Vagina (tissue), 2 donors: ENCODE measurements at regions not wholly inside any gene's neighbourhood (a gene's known extent, or its start where the extent isn't known, plus 50 kb on each side); places are given as distances from the start of the nearest gene placed in this dataset.

ENCODE experiments used
- CTCF ChIP-seq, 3 experiments: fragments of 450-650 bp in 2 of 3; fragments of 200-600 bp in 1 of 3; sonication (generic) in 1 of 3; IDR thresholded peaks; one replicate each; pipeline ENCODE4 v1.5.1; 2017 to 2019; ENCODE audit warnings: antibody characterized with exemption in 3 of 3, mild to moderate bottlenecking in 2 of 3, moderate library complexity in 2 of 3
- POLR2A ChIP-seq, 2 donors: fragments of 450-650 bp; IDR thresholded peaks; one replicate each; pipeline ENCODE4 v1.6.1; 2017; ENCODE audit warnings: antibody characterized with exemption in 2 of 2, mild to moderate bottlenecking in 2 of 2, moderate library complexity in 2 of 2

- TF ChIP-seq CTCF (IDR thresholded peaks at IDR 0.05): no peak
- no peak for TF ChIP-seq POLR2A (IDR thresholded peaks at IDR 0.05)
Measured at GRCh38 chr4:66655505-66655904, 889.8 kb downstream of the CENPC start.
